Uterus (tissue), 2 donors: ENCODE measurements at regions not wholly inside any gene's neighbourhood (a gene's known extent, or its start where the extent isn't known, plus 50 kb on each side); places are given as distances from the start of the nearest gene placed in this dataset.

ENCODE experiments used
- POLR2A ChIP-seq, 2 donors: fragments of 450-650 bp; IDR thresholded peaks; one replicate each; pipeline ENCODE4 v1.6.1; 2016; ENCODE audit warnings: antibody characterized with exemption in 2 of 2, mild to moderate bottlenecking in 1 of 2, moderate library complexity in 1 of 2
- TF ChIP-seq, protein P1 (sequence below), 4 experiments: fragments of 200-600 bp in 2 of 4; fragments of 450-650 bp in 2 of 4; sonication (generic) in 2 of 4; IDR thresholded peaks; one replicate each; pipeline ENCODE4 v1.5.1; 2016 to 2019; ENCODE audit warnings: antibody characterized with exemption in 4 of 4, mild to moderate bottlenecking in 2 of 4, moderate library complexity in 1 of 4

DNA sequence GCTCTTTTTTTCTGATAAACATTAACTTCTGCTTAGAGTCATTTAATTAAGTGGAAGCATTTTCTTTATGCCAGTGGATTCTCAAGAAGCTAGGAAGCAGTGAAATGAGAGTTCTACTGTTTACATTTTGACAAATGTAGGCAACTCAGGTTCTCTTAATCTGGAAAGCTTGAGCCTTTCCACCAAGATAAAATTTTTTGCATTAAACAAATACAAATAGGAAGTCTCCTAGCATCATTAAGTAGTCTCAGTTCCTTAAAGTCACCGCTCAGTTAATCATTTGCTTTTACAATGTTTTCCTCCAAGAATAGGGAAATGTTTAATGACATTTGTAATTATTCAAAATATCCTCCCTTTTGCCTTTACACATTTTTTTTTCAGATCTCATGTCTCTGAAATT is 290.4 kb upstream of the PDE4D start:
- TF ChIP-seq, protein P1, sequence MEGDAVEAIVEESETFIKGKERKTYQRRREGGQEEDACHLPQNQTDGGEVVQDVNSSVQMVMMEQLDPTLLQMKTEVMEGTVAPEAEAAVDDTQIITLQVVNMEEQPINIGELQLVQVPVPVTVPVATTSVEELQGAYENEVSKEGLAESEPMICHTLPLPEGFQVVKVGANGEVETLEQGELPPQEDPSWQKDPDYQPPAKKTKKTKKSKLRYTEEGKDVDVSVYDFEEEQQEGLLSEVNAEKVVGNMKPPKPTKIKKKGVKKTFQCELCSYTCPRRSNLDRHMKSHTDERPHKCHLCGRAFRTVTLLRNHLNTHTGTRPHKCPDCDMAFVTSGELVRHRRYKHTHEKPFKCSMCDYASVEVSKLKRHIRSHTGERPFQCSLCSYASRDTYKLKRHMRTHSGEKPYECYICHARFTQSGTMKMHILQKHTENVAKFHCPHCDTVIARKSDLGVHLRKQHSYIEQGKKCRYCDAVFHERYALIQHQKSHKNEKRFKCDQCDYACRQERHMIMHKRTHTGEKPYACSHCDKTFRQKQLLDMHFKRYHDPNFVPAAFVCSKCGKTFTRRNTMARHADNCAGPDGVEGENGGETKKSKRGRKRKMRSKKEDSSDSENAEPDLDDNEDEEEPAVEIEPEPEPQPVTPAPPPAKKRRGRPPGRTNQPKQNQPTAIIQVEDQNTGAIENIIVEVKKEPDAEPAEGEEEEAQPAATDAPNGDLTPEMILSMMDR (IDR thresholded peaks at IDR 0.05): no peak
- TF ChIP-seq POLR2A (IDR thresholded peaks at IDR 0.05): no peak
